ENCODE measurements at regions not wholly inside any gene's neighbourhood (a gene's known extent, or its start where the extent isn't known, plus 50 kb on each side); places are given as distances from the start of the nearest gene placed in this dataset.
"Not testable (repeated sequence)": the region's sequence is repeated elsewhere in the genome, so short reads cannot be mapped to it uniquely, and the experiment has no call there.

DNA sequence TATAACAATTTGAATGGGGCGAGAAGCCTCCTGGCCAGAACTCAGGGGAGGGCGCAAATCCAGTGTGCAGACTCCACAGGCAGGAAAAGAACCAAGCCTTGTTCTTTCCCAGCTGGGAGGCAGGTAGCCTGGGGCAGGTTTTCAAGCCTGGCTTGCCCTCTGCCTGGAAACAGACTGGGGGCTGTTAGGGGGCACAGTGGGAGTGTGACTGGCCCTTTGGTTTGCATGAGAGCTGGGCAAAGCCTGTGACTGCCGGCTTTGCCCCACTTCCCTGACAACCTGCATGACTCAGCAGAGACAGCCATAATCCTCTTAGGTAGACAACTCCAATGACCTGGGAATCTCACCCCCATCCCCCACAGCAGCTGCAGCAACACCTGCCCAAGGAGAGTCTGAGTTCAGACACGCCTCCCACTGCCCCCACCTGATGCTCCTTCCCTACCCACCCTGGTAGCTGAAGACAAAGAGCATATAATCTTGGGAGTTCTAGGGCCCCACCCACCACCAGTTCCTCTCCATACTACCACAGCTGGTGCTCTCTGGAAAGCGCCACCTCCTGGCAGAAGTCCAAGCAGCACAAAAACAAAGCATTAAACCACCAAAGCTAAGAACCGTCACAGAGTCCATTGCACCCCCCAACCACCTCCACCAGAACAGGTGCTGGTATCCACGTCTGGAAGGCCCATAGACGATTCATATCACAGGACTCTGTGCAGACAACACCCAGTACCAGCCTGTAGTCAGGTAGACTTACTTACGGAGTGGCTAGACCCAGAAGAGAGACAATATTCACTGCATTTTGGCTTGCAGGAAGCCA lies 402.5 kb downstream of the STK39 start:
- DNase-seq (ENCODE audit: extremely low spot score, insufficient read length, low read depth) = no peak
- FAIRE-seq = no peak

DNA sequence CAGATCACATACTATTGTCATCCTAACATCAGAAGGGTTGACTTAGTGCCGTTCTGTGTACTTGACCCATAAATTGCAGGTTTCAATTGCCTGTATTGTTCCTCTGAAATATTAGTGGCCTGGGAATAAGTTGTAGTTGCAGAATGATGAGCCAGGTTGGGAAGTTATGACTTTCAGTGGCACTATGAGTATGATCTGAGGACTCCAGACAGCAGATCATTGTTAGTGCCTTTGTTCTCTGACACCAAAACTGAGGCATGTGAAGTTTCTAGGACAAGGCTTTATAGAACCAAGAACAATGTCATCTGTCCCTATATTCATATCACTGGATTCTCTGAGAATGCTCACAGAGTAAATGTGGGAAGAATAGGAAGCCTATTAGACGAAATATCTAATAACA lies 403.7 kb downstream of the STK39 start:
- no peak for FAIRE-seq
- no peak for DNase-seq (ENCODE audit: extremely low spot score, insufficient read length, low read depth)

DNA sequence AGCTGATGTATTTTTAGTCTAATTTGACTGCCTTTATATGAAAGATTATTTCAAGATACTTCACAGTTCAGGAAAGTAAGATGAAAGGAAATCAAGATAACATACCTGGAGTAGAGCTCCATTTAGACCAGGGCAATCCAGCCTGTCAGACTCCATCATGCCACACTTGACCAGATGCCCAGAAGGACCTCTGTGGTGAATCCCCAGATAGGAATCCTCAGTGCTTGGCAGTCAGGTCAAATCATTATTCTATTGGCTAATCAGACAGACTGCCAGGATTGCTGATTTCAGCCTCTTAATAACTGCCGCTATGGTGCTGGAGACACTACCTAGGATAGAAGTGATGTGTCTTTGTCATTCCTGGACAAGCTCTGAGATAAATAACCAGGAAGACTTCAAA lies 404.2 kb downstream of the STK39 start:
- DNase-seq (ENCODE audit: extremely low spot score, insufficient read length, low read depth) (no peak), FAIRE-seq (no peak)

DNA sequence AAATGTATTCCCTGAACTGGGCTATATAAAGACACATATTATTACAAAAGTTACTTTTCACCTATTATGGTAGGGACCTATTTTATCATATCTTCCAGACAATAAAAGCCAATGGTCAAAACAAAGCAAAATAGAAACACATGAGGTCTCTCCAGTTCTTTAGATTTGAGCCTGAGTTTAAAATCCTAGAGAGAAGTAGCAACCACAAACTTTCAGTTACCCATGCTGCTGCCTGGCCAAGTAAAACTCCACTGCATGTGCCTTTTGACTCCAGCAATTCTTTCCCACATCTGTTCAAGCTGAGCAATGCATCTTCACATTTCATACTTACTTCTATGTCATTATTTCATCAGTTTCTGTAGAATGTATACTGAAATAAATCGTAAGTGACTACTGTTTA lies 405.3 kb downstream of the STK39 start:
- DNase-seq (ENCODE audit: extremely low spot score, insufficient read length, low read depth) (no peak), FAIRE-seq (no peak)

DNA sequence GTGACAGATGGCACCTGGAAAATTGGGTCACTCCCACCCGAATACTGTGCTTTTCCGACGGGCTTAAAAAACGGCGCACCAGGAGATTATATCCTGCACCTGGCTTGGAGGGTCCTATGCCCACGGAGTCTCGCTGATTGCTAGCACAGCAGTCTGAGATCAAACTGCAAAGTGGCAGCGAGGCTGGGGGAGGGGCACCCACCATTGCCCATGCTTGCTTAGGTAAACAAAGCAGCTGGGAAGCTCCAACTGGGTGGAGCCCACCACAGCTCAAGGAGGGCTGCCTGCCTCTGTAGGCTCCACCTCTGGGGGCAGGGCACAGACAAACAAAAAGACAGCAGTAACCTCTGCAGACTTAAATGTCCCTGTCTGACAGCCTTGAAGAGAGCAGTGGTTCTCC lies 412.1 kb downstream of the STK39 start:
- not testable (repeated sequence) for FAIRE-seq; DNase-seq (ENCODE audit: extremely low spot score, insufficient read length, low read depth)

DNA sequence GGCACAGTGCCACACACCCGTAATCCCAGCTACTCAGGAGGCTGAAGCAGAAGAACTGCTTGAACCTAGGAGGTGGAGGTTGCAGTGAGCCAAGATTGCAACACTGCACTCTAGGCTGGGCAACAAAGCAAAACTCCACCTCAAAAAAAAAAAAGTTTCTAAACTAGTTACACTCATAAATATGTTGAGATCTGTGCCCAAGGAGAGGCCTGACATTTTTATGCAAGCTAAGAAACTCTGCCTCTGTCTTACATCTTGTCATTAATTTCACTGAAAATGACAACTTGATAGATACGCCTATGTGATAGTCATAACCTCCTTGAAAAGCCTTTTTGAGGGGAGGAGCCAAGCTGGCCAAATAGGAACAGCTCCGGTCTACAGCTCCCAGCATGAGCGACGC lies 412.7 kb downstream of the STK39 start:
- no peak for FAIRE-seq

DNA sequence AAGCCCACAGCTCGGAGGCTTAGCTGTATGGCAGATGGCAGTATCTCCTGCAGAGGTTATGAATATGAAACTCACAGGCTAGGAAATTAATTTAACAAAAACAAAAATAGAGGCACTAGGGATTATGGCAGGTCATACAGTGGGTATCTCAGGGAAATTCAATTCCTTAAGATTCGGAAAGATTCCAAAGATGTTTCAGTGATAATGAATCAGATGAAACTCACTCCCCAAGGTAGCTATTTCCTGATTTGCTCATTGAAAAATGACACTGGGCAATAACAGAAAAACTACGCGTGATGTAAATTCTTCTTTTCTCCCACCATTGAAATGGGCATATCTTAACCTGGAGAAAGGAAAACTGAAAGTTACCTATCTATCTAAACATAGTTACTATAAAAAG lies 414.1 kb downstream of the STK39 start:
- DNase-seq (ENCODE audit: extremely low spot score, insufficient read length, low read depth) (no peak), FAIRE-seq (no peak)

More for the DNA sequence above, 412.7 kb downstream of the STK39 start:
- DNase-seq (ENCODE audit: extremely low spot score, insufficient read length, low read depth) = no peak

DNA sequence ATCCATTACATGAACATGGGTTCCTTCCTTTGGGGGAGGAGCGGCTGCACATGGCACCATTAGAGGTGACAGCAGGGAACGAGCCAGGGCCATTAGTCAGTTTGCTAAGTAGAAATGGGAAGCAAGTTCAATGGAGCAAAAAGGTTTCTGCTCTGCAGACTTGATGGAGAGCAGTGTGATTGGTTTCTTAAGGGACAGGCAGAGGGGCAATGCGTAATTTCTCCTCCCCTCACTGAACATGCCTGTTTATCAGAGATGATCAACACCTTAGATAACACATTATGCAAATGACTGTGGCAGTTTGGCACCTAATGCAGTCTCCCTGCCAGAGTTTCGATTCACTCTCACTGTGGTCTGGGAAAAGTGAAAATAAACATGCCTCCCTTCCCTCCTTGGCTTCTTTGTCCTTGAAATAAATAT lies 414.5 kb downstream of the STK39 start:
- FAIRE-seq = no peak
- DNase-seq (ENCODE audit: extremely low spot score, insufficient read length, low read depth) = no peak

DNA sequence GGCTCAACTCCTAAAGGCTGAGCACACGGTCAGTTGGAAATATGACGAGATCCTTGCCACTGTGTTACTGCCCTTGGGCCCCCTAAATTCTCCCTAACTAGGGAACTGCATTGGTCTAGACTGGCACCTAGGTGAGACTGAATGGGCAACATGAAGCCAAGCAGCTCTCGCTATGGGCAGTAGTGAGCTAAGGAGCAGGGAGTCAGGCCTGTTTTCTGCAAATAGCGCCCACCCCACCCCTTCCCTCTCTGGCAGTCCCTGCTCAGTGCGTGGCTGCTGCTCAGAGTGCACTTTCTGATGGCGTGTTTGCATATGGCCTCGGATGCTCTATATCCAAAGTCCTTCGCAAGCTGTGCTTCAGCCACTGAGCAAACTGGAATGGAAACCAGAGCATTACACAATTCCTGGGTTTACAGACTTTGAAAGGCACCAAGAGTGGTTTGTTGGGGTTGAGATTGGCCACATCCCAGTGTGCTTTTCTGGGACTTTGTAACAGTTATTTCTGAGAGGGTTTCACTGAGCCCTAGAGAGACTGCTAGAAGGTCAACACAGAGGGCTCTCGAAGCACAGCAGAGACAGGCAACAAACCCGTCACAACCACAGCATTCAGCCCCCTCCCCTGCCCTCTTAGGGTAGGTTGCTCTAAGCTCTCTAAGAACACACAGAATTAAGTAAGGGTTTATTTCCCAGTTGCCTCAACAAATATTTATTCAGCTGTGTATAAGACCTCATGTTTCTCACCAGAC lies 419.9 kb downstream of the STK39 start:
- no peak for FAIRE-seq
- no peak for DNase-seq (ENCODE audit: extremely low spot score, insufficient read length, low read depth)

DNA sequence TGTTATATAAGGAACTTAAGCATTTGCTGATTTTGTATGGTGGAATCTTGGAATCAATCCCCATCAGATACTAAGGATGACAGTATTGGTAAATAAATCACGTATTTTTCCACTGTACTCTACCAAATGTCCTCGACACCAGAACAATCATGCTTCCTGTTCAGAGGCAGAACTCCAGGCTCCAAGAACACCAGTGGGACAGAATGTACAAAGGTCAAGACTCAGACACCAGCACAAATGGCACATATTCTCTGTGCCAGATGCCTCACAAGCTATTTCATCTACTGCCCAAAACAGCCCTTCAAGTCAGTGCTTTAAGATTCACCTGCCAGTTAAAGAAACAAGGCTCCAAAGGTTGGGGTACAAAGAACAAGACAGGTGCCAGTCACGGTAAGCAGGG lies 420.5 kb downstream of the STK39 start:
- no peak for DNase-seq (ENCODE audit: extremely low spot score, insufficient read length, low read depth)

DNA sequence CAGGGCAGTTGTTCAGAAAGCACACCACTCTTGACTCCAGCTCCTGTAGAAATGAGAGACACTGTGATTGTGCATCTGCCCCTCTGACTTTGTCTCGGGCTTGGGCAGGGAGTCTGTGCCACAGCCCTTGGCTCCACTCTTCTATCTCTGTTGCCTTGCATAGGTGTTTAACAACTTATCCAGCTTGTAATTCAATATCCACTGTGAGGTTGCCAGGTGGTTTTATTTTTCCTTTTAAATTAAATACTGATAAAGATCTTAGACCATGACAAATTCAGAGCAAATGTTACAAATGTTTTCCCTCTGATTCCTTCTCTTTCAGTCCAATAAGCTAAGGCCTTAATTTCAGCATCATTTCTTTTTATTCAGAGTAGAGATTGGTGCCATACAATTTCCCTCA lies 421.7 kb downstream of the STK39 start:
- FAIRE-seq = no peak
- DNase-seq (ENCODE audit: extremely low spot score, insufficient read length, low read depth) = no peak

More for the DNA sequence above, 420.5 kb downstream of the STK39 start:
- no peak for FAIRE-seq

DNA sequence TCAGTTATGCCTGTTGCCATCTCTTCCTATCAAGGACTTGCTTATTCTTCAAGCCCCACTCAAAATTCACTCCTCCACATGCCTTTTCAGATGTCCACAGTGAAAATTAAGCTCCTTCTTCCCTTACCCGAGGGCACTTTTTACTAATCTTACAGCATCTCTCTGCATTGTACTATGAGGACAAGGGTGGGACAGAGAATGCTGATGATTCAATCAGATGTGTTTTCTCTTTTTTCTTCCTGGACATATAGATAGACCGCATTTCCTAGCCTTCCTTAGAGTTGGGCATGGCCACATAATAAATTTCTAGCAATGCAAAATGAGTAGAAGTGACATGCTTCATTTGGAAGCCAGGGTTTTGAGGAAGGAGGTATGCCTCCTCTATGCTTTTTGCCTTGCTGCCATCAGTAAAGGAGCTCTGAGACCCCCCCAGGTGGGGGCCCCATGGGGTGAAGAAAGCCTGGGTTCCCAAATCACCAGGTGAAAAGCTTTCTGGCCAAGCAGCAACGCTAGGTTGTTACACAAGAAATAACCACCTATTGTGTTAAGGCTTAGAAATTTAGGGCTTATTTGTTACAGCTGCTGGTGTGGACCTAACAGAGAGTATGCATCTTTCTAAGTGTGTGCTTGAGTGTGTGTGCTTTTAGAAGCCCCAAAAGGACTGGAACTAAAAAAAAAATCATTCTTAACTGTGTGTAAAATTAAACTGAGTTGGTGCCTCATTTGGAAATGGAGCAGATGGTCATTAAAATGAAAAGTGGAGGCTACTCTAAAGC lies 424.5 kb downstream of the STK39 start:
- FAIRE-seq (no peak), DNase-seq (ENCODE audit: extremely low spot score, insufficient read length, low read depth) (no peak)

DNA sequence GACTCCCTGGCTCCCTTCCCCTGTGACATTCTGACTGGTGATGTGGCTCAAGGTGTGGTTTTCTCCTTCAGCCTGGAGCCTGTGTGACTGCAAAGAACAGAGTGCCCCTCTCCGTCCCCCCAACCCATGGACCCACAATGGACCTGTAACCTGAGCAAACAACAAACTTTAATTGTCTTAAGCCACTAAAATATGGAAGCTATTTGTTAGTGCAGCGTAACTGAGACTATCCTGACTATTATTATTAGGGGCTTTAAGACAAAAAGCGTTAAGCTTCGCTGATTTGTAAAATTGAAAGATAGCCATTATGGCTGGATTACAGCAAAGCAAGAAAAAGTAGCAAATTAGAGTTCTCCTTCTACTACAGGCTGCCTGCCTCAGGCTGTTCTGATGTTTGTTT lies 426.9 kb downstream of the STK39 start:
- FAIRE-seq (no peak), DNase-seq (ENCODE audit: extremely low spot score, insufficient read length, low read depth) (no peak)

DNA sequence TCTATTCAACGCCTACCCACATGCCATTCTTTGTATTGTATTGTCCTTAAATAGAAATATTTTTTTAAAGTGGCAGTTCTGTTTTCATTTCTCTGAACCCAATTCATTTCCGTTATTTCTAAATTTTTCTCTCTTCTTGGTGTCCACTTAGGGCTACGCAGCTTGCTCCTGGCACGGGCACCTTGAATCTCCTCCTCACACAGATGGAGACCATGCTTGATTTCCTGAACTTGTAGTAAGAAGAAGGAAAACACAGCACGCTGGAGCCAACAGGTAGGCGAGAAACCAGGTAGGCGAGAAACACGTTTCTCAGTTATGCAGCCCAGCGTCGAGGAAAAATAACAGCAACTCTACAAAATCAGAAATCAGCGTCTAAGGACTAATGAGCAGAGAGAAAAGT lies 428.9 kb downstream of the STK39 start:
- FAIRE-seq = no peak
- DNase-seq (ENCODE audit: extremely low spot score, insufficient read length, low read depth) = no peak

DNA sequence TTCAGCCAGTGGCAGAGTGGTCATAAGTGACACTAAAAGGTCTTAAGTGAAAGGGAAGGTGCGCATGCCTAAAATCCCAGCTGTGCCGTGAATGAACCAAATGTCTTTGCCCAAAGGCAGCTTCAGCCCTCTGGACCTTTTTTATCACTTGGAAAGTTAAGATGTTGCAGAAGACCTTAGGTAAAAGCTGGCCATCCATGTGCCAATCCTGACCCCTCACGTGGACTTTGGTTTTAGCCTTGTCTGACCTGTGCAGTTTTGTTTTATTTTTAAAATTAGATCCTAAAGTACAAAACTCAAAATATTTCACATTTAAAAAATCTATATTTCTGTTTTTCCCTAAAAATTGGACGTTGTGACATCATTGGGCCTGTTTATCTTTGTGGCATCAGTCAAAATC lies 429.5 kb downstream of the STK39 start:
- no peak for DNase-seq (ENCODE audit: extremely low spot score, insufficient read length, low read depth)
- FAIRE-seq = no peak

DNA sequence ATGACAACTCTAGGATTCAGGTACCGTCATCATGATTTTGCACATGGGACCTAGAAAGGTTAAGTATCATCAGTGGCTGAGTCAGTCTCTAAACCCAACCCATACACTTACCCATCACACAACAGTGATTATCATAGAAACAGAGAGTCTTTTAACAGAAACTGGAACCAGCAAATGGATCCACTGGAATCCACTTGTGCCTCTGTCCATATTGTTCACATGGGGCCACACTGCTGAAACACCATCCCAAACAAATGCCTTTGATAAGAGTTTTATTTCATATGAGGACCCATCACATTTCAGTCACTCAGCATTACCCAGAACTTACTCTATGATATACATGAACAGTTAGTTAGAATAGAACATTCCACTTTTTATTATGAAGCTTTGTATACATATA lies 430.0 kb downstream of the STK39 start:
- DNase-seq (ENCODE audit: extremely low spot score, insufficient read length, low read depth) (no peak), FAIRE-seq (no peak)

DNA sequence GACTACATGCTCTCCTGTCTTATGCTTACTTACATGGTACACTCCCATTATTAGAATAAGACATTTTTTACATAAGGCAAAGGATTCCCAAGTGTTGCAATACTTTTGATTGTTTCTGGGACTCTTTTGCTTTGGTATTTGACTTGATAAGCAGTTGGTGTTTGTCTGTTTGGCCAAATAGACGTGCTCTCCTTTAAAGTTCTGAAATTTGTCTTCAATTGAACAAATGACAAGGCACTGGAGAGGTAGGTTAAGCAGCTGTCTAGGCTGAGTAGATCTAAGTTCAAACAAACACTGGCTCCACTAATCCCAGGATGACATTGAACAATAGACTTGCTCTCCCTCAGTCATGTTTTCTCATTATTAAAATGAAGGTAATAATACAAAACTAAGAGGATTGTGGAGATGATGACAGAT lies 430.5 kb downstream of the STK39 start:
- FAIRE-seq (no peak), DNase-seq (ENCODE audit: extremely low spot score, insufficient read length, low read depth) (no peak)

DNA sequence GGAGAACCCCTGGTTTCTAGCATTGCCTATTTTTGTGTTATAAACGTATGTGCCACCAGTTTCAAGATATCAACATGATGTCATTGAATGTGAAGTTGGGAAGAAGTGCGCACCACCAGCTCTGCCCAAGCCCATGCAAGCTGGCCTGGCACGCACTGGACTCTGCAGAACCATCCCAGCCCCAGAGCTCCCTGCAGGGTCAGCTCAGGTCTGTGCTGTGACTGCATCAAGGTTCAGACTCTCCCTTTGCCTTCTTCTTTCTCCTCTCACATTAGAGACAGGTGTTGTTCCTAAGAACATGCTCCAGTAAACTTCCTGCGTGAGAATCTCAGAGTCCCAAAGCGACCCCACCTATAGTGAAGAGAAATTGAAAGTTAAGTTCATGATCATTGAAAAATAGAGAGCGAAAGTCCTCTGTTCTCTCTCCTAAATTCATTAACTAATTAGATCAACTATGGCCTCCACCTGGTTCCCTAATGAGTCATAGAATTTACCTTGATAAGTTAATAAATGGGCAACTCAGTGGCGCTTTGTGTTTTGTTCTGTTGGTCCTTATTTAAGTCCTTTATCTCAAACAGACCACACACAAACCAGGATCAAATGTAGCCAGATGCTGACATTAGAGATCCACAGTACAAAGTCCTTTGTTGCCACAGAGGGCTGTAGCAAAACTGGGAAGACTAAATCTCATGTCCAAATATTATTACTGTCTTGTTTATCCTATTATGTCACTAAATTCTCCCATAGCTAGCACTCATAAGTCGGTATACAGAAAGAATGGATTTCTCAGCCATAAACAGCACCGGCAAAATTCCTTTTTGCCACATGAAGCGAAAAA lies 432.3 kb downstream of the STK39 start:
- DNase-seq (ENCODE audit: extremely low spot score, insufficient read length, low read depth) = no peak
- peak; percentile 76 for FAIRE-seq

DNA sequence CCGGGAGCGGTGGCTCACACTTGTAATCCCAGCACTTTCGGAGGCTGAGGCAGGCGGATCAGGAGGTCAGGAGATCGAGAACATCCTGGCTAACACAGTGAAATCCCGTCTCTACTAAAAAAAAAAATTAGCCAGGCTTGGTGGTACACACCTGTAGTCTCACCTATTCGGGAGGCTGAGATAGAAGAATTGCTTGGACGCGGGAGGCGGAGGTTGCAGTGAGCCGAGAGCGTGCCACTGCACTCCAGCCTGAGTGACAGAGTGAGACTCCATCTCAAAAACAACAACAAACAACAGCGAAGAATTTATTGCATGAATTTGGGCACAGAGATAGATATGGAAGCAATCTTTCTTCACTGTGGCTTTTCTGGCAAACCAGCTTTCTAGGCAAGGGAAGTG lies 432.9 kb downstream of the STK39 start:
- not testable (repeated sequence) for DNase-seq (ENCODE audit: extremely low spot score, insufficient read length, low read depth); FAIRE-seq

DNA sequence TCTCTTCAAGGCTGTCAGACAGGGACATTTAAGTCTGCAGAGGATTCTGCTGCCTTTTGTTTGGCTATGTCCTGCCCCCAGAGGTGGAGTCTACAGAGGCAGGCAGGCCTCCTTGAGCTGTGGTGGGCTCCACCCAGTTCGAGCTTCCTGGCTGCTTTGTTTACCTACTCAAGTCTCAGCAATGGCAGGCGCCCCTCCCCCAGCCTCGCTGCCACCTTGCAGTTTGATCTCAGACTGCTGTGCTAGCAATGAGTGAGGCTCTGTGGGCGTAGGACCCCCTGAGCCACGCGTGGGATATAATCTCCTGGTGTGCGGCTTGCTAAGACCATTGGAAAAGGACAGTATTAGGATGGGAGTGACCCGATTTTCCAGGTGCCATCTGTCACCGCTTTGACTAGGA lies 437.6 kb downstream of the STK39 start:
- not testable (repeated sequence) for FAIRE-seq; DNase-seq (ENCODE audit: extremely low spot score, insufficient read length, low read depth)
